ENCODE measurements at regions not wholly inside any gene's neighbourhood (a gene's known extent, or its start where the extent isn't known, plus 50 kb on each side); places are given as distances from the start of the nearest gene placed in this dataset.

GRCh38 chr5:130687085-130687733 lies 477.8 kb downstream of the HINT1 start:
- no peak for TF ChIP-seq CTCF (IDR thresholded peaks at IDR 0.05)
- 66 to 68% methylated on average over 7 of the region's 7 CpGs for WGBS, 2 donors
- H3K36me3 ChIP-seq = no peaks in the 10 kb centered on the region
- H3K4me3 ChIP-seq = no peak overlapping the region
- intact Hi-C loops (cut with DNase I) = no loop called here
- no peak for DNase-seq
- H3K9me3 ChIP-seq = no peaks in the 10 kb centered on the region
- no peaks in the 10 kb centered on the region for H3K27me3 ChIP-seq
- H3K4me1 ChIP-seq = no peaks in the 10 kb centered on the region
- no peak for ATAC-seq
- H3K27ac ChIP-seq = no peak overlapping the region

GRCh38 chr5:130678637-130679036 lies 486.4 kb downstream of the HINT1 start:
- Histone ChIP-seq H3K4me1 (no peaks in the 10 kb centered on the region), H3K36me3 (no peaks in the 10 kb centered on the region), H3K4me3 (no peak overlapping the region), H3K27me3 (no peaks in the 10 kb centered on the region), H3K27ac (no peak overlapping the region), H3K9me3 (peaks cover 0 to 4% (median 0%) of the 10 kb centered on the region in 11 donors)
- no peak for DNase-seq
- ATAC-seq = no peak
- intact Hi-C loops (cut with DNase I) = no loop called here
- TF ChIP-seq CTCF (IDR thresholded peaks at IDR 0.05) = no peak
- WGBS, 2 donors = 48 to 56% methylated on average over 1 of the region's 1 CpG

GRCh38 chr5:130666462-130666861 lies 498.6 kb downstream of the HINT1 start:
- 94 to 96% methylated on average over 3 of the region's 3 CpGs for WGBS, 2 donors
- Histone ChIP-seq H3K4me3 (no peak overlapping the region), H3K36me3 (no peaks in the 10 kb centered on the region), H3K4me1 (no peaks in the 10 kb centered on the region), H3K9me3 (peaks cover 0 to 7% (median 0%) of the 10 kb centered on the region in 11 donors), H3K27me3 (no peaks in the 10 kb centered on the region), H3K27ac (no peak overlapping the region)
- TF ChIP-seq CTCF (IDR thresholded peaks at IDR 0.05) = no peak
- ATAC-seq = no peak
- intact Hi-C loops (cut with DNase I) = no loop called here
- no peak for DNase-seq

- ATAC-seq (no peak), DNase-seq (no peak)
- intact Hi-C loops (cut with DNase I) = no loop called here
- no peak for TF ChIP-seq CTCF (IDR thresholded peaks at IDR 0.05)
- no peaks in the 10 kb centered on the region for H3K36me3 ChIP-seq
- no peak overlapping the region for H3K4me3 ChIP-seq
- no peaks in the 10 kb centered on the region for H3K9me3 ChIP-seq
- H3K27ac ChIP-seq = no peak overlapping the region
- H3K27me3 ChIP-seq = no peaks in the 10 kb centered on the region
- H3K4me1 ChIP-seq = no peaks in the 10 kb centered on the region
- 67 to 71% methylated on average over 2 of the region's 2 CpGs for WGBS, 2 donors
These were observed 512.9 kb downstream of the HINT1 start for GRCh38 chr5:130652176-130652575.

All from heart right ventricle (tissue), 16 donors.